Cerebellar cortex (tissue), 1 donor: ENCODE measurements at regions not wholly inside any gene's neighbourhood (a gene's known extent, or its start where the extent isn't known, plus 50 kb on each side); places are given as distances from the start of the nearest gene placed in this dataset.
"Not testable (repeated sequence)": the region's sequence is repeated elsewhere in the genome, so short reads cannot be mapped to it uniquely, and the experiment has no call there.

Experiments
- DNase-seq: peaks from one replicate; pipeline ENCODE4 v3.0.0-alpha.2; 2015; ENCODE audit warnings: low spot score

GRCh38 chr2:145394181-145394580, 874.3 kb upstream of the ZEB2 start:
- no peak for DNase-seq

- no peak for DNase-seq
These were observed 867.1 kb upstream of the ZEB2 start for GRCh38 chr2:145386973-145387372.

GRCh38 chr2:145383961-145384360, 864.0 kb upstream of the ZEB2 start:
- no peak for DNase-seq

GRCh38 chr2:145380436-145381017, 860.6 kb upstream of the ZEB2 start:
- DNase-seq = no peak

- no peak for DNase-seq
These were observed 860.0 kb upstream of the ZEB2 start for GRCh38 chr2:145379934-145380333.

GRCh38 chr2:145374165-145374564, 854.2 kb upstream of the ZEB2 start:
- no peak for DNase-seq

GRCh38 chr2:145367334-145367733, 847.4 kb upstream of the ZEB2 start:
- DNase-seq = not testable (repeated sequence)

GRCh38 chr2:145366341-145366740, 846.4 kb upstream of the ZEB2 start:
- DNase-seq = no peak

GRCh38 chr2:145360129-145360790, 840.3 kb upstream of the ZEB2 start:
- DNase-seq = no peak

GRCh38 chr2:145359561-145359960, 839.6 kb upstream of the ZEB2 start:
- DNase-seq = no peak

GRCh38 chr2:145356056-145356455, 836.1 kb upstream of the ZEB2 start:
- no peak for DNase-seq

GRCh38 chr2:145352484-145352883, 832.6 kb upstream of the ZEB2 start:
- DNase-seq = no peak

- DNase-seq = no peak
These were observed 832.0 kb upstream of the ZEB2 start for GRCh38 chr2:145351864-145352425.

- no peak for DNase-seq
These were observed 830.1 kb upstream of the ZEB2 start for GRCh38 chr2:145350011-145350410.

- DNase-seq = no peak
These were observed 824.3 kb upstream of the ZEB2 start for GRCh38 chr2:145344076-145344724.

- no peak for DNase-seq
These were observed 823.4 kb upstream of the ZEB2 start for GRCh38 chr2:145343287-145343686.

- no peak for DNase-seq
These were observed 821.6 kb upstream of the ZEB2 start for GRCh38 chr2:145341536-145341935.

GRCh38 chr2:145339646-145340045, 819.7 kb upstream of the ZEB2 start:
- no peak for DNase-seq

- DNase-seq = no peak
These were observed 812.4 kb upstream of the ZEB2 start for GRCh38 chr2:145332210-145332898.

- no peak for DNase-seq
These were observed 810.1 kb upstream of the ZEB2 start for GRCh38 chr2:145329971-145330370.

- DNase-seq = no peak
These were observed 805.6 kb upstream of the ZEB2 start for GRCh38 chr2:145325485-145325884.

GRCh38 chr2:145324748-145325147, 804.8 kb upstream of the ZEB2 start:
- no peak for DNase-seq

GRCh38 chr2:145323512-145323911, 803.6 kb upstream of the ZEB2 start:
- no peak for DNase-seq
